K562 (cell line): ENCODE measurements at regions not wholly inside any gene's neighbourhood (a gene's known extent, or its start where the extent isn't known, plus 50 kb on each side); places are given as distances from the start of the nearest gene placed in this dataset.

Source experiments
- ATAC-seq: fragments of 200-7000 bp; cut with Tn5 transposase; 3 replicates; pipeline ENCODE4 v1.9.1; 2020; ENCODE audit warnings: moderate library complexity
- BruUV-seq: library from RNA; stranded (reverse); fragments of 400-500 nt; replicated peaks from 2 replicates; lab custom pipeline; 2021; lab: Mats Ljungman, UMichigan
- CTCF ChIA-PET: fragments of 300-600 bp; formaldehyde crosslinking; extraction: SDS; loops from one replicate; lab custom pipeline; 2021; ENCODE audit warnings: low intra/inter-chr PET ratio; lab: Yijun Ruan, JAX
- POLR2A ChIA-PET: fragments of 300-600, 350-650 bp; sonication (Branson Sonifier 250); formaldehyde crosslinking; extraction: SDS; loops from one replicate; lab custom pipeline; 2021; ENCODE audit warnings: antibody characterized with exemption, inconsistent platforms; lab: Yijun Ruan, JAX
- DNase-seq, 4 experiments: peaks; one replicate each; pipeline versions ENCODE4 v3.0.0 to v3.0.0-alpha.2; 2011 to 2018; ENCODE audit warnings: low spot score in 3 of 4, mixed read lengths in 3 of 4; ENCODE audit errors: extremely low read depth in 1 of 4
- FAIRE-seq: peaks from 2 replicates; lab custom pipeline; 2011; peaks lifted over from hg19 to GRCh38; lab: Jason Lieb, UNC
- H2AFZ ChIP-seq: 2 replicates; pipeline ENCODE4 v1.6.0; 2011; ENCODE audit warnings: low read depth, low read length, control low read depth, inconsistent platforms
- H3K27ac ChIP-seq: fragments of 200-600 bp; 3 replicates; pipeline ENCODE4 v1.8.0; 2011; ENCODE audit warnings: low read depth, mild to moderate bottlenecking, control low read depth, inconsistent platforms, low read length, moderate library complexity, mixed read lengths; ENCODE audit errors: extremely low read depth
- H3K27me3 ChIP-seq, 2 experiments: fragments of 300-600 bp in 1 of 2; 2 replicates in 1 of 2; 3 replicates in 1 of 2; pipeline versions ENCODE4 v1.6.0 to v1.8.0; 2011; ENCODE audit warnings: inconsistent platforms in 2 of 2, low read length in 2 of 2, mild to moderate bottlenecking in 1 of 2, mixed read lengths in 1 of 2, moderate library complexity in 1 of 2; ENCODE audit not compliant: control insufficient read depth in 2 of 2, insufficient read depth in 2 of 2
- H3K36me3 ChIP-seq: fragments of 300-600 bp; 3 replicates; pipeline ENCODE4 v1.8.0; 2011; ENCODE audit warnings: mild to moderate bottlenecking, low read length, inconsistent platforms; ENCODE audit not compliant: control insufficient read depth, insufficient read depth
- H3K4me1 ChIP-seq, 2 experiments: fragments of 200-600 bp in 1 of 2; replicated peaks in 1 of 2; 2 replicates in 1 of 2; 3 replicates in 1 of 2; pipeline versions ENCODE4 v1.5.1 to v1.8.0; 2011; ENCODE audit warnings: inconsistent platforms in 2 of 2, low read length in 2 of 2, mild to moderate bottlenecking in 1 of 2, mixed read lengths in 1 of 2, moderate library complexity in 1 of 2; ENCODE audit not compliant: control insufficient read depth in 2 of 2, insufficient read depth in 2 of 2
- H3K4me2 ChIP-seq: 2 replicates; pipeline ENCODE4 v1.6.1; 2011; ENCODE audit warnings: low read length, control low read depth, inconsistent platforms, mixed read lengths; ENCODE audit not compliant: insufficient read depth
- H3K4me3 ChIP-seq: fragments of 200-600 bp; sonication (generic), shearing (Covaris generic); 2 replicates; pipeline ENCODE4 v1.5.1; 2016; ENCODE audit warnings: control low read depth, inconsistent platforms
- H3K79me2 ChIP-seq: fragments of 200-600 bp; 3 replicates; pipeline ENCODE4 v1.8.0; 2011; ENCODE audit warnings: low read length, inconsistent platforms; ENCODE audit not compliant: control insufficient read depth, insufficient read depth
- H3K9ac ChIP-seq, 2 experiments: 2 replicates each; pipeline versions ENCODE4 v1.6.0 to v1.6.1; 2011; ENCODE audit warnings: low read depth in 2 of 2, low read length in 2 of 2, control low read depth in 1 of 2, inconsistent platforms in 1 of 2, mild to moderate bottlenecking in 1 of 2, mixed read lengths in 1 of 2; ENCODE audit not compliant: insufficient read depth in 1 of 2
- H3K9me1 ChIP-seq: one replicate; pipeline ENCODE4 v1.6.0; 2011; ENCODE audit warnings: inconsistent platforms, mild to moderate bottlenecking, low read length, moderate library complexity; ENCODE audit not compliant: control insufficient read depth, insufficient read depth
- H3K9me3 ChIP-seq: replicated peaks from 2 replicates; pipeline ENCODE4 v1.5.1; 2011; ENCODE audit warnings: low read depth, low read length, inconsistent platforms; ENCODE audit not compliant: control insufficient read depth, insufficient read depth
- H4K20me1 ChIP-seq: replicated peaks from 2 replicates; pipeline ENCODE4 v1.6.1; 2011; ENCODE audit warnings: low read length, inconsistent platforms, mixed read lengths; ENCODE audit not compliant: control insufficient read depth, insufficient read depth
- CXXC5 ChIP-seq: fragments of 250-450 bp; sonication (Bioruptor Pico); IDR thresholded peaks from 2 replicates; pipeline ENCODE4 v1.8.0; 2022; ENCODE audit warnings: inconsistent platforms, mild to moderate bottlenecking, moderate library complexity
- E2F8 ChIP-seq: fragments of 450-650 bp; IDR thresholded peaks from 2 replicates; pipeline ENCODE4 v1.7.1; 2018; ENCODE audit warnings: mild to moderate bottlenecking, low read depth; ENCODE audit not compliant: partially characterized antibody
- PTBP1 ChIP-seq: fragments of 200-400 bp; formaldehyde crosslinking; IDR thresholded peaks from 2 replicates; pipeline ENCODE4 v1.6.1; 2017; ENCODE audit warnings: low read depth, low read length
- RFX7 ChIP-seq: fragments of 250-450 bp; sonication (Bioruptor Pico); IDR thresholded peaks from 2 replicates; pipeline ENCODE4 v1.5.1; 2021; ENCODE audit warnings: mild to moderate bottlenecking
- RNF2 ChIP-seq: sonication (generic); IDR thresholded peaks from 2 replicates; pipeline ENCODE4 v1.6.1; 2016
- SIN3B ChIP-seq: fragments of 450-650 bp; IDR thresholded peaks from 2 replicates; pipeline ENCODE4 v1.6.1; 2017; ENCODE audit warnings: low read depth, mild to moderate bottlenecking, moderate library complexity
- TRIM28 ChIP-seq: fragments of 450-650 bp; IDR thresholded peaks from 2 replicates; pipeline ENCODE4 v1.6.1; 2017
- U2AF1 ChIP-seq: fragments of 200-400 bp; formaldehyde crosslinking; optimal IDR thresholded peaks from 2 replicates; pipeline ENCODE3; 2017; ENCODE audit warnings: mild to moderate bottlenecking, low read depth, low read length, moderate library complexity
- ZNF280B ChIP-seq: fragments of 250-450 bp; sonication (Bioruptor Pico); IDR thresholded peaks from 2 replicates; pipeline ENCODE4 v1.5.1; 2021; ENCODE audit warnings: mild to moderate bottlenecking
- ZNF717 ChIP-seq: fragments of 250-450 bp; sonication (Bioruptor Pico); IDR thresholded peaks from 2 replicates; pipeline ENCODE4 v1.5.0; 2021
- ZZZ3 ChIP-seq: fragments of 450-650 bp; IDR thresholded peaks from 2 replicates; pipeline ENCODE4 v1.6.1; 2016; ENCODE audit warnings: antibody characterized with exemption, mild to moderate bottlenecking, moderate library complexity
- WGBS: fragments of 100-300 bp; shearing (Covaris generic); methylation state at CpG from one replicate; pipeline ENCODE4 v1.1.6; 2016; ENCODE audit warnings: low coverage, mixed read lengths; ENCODE audit not compliant: insufficient coverage; ENCODE audit errors: missing lambda C conversion rate; 5-methylcytosine and 5-hydroxymethylcytosine counted together
- in situ Hi-C: fragments of 300-500 bp; cut with MboI; formaldehyde crosslinking; loops from 4 replicates; pipeline ENCODE4 v1.15.0; 2018; ENCODE audit warnings: inconsistent platforms, mixed read lengths
- intact Hi-C: fragments of 100-400 bp; cut with micrococcal nuclease; formaldehyde crosslinking; loops from 2 replicates; pipeline ENCODE4 v1.14.2; 2022
- TF ChIP-seq, protein P1 (sequence below): fragments of 250-450 bp; sonication (Bioruptor Pico); IDR thresholded peaks from 2 replicates; pipeline ENCODE4 v1.5.0; 2021

GRCh38 chr18:40355726-40356125 is 1599.3 kb upstream of the PIK3C3 start:
- in situ Hi-C loops, result no loop called here
- WGBS, result 0% methylated on average over 1 of the region's 1 CpG
- no peak overlapping the region for H2AFZ ChIP-seq
- H4K20me1 ChIP-seq, result no peaks in the 10 kb centered on the region
- TF ChIP-seq SIN3B (no peak), U2AF1 (no peak), ZZZ3 (no peak), TRIM28 (no peak), ZNF717 (no peak), PTBP1 (no peak), ZNF280B (CRISPR knock-in tag) (no peak), RFX7 (CRISPR knock-in tag) (no peak), CXXC5 (no peak), RNF2 (no peak), E2F8 (no peak)
- TF ChIP-seq, protein P1, sequence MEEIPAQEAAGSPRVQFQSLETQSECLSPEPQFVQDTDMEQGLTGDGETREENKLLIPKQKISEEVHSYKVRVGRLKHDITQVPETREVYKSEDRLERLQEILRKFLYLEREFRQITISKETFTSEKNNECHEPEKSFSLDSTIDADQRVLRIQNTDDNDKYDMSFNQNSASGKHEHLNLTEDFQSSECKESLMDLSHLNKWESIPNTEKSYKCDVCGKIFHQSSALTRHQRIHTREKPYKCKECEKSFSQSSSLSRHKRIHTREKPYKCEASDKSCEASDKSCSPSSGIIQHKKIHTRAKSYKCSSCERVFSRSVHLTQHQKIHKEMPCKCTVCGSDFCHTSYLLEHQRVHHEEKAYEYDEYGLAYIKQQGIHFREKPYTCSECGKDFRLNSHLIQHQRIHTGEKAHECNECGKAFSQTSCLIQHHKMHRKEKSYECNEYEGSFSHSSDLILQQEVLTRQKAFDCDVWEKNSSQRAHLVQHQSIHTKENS, result no peak
- TF ChIP-seq, all 486 proteins: peak for 0
- Histone ChIP-seq H3K4me1 (no peaks in the 10 kb centered on the region), H3K36me3 (no peaks in the 10 kb centered on the region), H3K9me1 (no peaks in the 10 kb centered on the region), H3K9me3 (no peaks in the 10 kb centered on the region; the same call in 1 of the 2 replicates), H3K4me3 (no peak overlapping the region), H3K79me2 (no peaks in the 10 kb centered on the region), H3K27ac (no peak overlapping the region), H3K4me2 (no peak overlapping the region), H3K9ac (no peak overlapping the region), H3K27me3 (no peaks in the 10 kb centered on the region)
- no TSS peak for BruUV-seq
- DNase-seq (no peak), ATAC-seq (no peak), FAIRE-seq (no peak)
- ChIA-PET CTCF (no interaction called here), POLR2A (no interaction called here)
- intact Hi-C loops, result no loop called here
